ENCODE measurements at regions not wholly inside any gene's neighbourhood (a gene's known extent, or its start where the extent isn't known, plus 50 kb on each side); places are given as distances from the start of the nearest gene placed in this dataset.
"Not testable (repeated sequence)": the region's sequence is repeated elsewhere in the genome, so short reads cannot be mapped to it uniquely, and the experiment has no call there.

GRCh38 chr13:109989686-109990085 lies 203.3 kb upstream of the IRS2 start:
- no peak for DNase-seq (ENCODE audit: low spot score)
- TF ChIP-seq, protein P1, sequence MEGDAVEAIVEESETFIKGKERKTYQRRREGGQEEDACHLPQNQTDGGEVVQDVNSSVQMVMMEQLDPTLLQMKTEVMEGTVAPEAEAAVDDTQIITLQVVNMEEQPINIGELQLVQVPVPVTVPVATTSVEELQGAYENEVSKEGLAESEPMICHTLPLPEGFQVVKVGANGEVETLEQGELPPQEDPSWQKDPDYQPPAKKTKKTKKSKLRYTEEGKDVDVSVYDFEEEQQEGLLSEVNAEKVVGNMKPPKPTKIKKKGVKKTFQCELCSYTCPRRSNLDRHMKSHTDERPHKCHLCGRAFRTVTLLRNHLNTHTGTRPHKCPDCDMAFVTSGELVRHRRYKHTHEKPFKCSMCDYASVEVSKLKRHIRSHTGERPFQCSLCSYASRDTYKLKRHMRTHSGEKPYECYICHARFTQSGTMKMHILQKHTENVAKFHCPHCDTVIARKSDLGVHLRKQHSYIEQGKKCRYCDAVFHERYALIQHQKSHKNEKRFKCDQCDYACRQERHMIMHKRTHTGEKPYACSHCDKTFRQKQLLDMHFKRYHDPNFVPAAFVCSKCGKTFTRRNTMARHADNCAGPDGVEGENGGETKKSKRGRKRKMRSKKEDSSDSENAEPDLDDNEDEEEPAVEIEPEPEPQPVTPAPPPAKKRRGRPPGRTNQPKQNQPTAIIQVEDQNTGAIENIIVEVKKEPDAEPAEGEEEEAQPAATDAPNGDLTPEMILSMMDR (IDR thresholded peaks at IDR 0.05; ENCODE audit: extremely low read depth, missing control alignments), result no peak

GRCh38 chr13:109989155-109989554 lies 202.8 kb upstream of the IRS2 start:
- DNase-seq (ENCODE audit: low spot score), result no peak
- TF ChIP-seq, protein P1 (IDR thresholded peaks at IDR 0.05; ENCODE audit: extremely low read depth, missing control alignments), result no peak

DNA sequence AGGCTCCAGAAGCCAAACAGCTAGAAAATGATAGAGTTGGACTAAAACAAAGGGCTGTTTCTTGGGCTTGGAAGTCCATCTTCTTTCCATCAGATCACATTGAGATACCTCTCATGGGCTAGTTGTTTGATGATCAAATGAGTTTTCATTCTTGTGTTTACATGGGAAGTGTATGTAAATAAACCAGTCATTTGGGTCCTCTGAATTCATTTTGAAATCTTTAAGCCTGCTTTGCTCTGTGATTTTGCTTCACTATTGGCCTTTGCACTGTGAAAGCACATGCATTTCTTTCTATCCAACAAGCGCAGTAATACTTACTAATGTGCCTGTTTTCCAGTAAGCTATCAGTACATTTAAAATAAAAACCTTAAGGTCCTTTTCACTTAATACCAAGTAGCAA lies 200.5 kb upstream of the IRS2 start:
- TF ChIP-seq, protein P1 (IDR thresholded peaks at IDR 0.05; ENCODE audit: extremely low read depth, missing control alignments), result no peak
- DNase-seq (ENCODE audit: low spot score), result no peak

- no peak for DNase-seq (ENCODE audit: low spot score)
- TF ChIP-seq, protein P1 (IDR thresholded peaks at IDR 0.05; ENCODE audit: extremely low read depth, missing control alignments), result no peak
Observed at GRCh38 chr13:109985871-109986450, 199.6 kb upstream of the IRS2 start.

- no peak for DNase-seq (ENCODE audit: low spot score)
- TF ChIP-seq, protein P1 (IDR thresholded peaks at IDR 0.05; ENCODE audit: extremely low read depth, missing control alignments), result no peak
Observed at GRCh38 chr13:109983447-109983846, 197.1 kb upstream of the IRS2 start.

DNA sequence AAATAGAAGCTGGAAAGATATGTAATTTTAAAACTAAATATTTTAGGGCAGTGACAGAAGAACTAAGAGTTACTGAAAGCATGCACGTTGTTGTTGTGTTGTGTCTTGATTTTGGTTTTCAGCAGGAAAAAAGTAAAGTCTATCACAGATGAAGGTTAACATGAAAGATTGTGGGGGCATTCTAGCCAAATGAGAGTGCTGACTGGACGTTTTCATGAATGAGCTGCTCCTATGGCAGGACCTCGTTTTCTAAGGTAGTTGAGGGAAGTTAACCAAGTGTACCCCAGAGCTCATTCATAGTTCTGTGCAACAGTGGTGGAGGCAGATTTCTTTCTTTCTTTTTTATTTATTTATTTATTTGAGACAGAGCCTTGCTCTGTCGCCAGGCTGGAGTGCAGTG lies 194.6 kb upstream of the IRS2 start:
- DNase-seq (ENCODE audit: low spot score), result no peak
- TF ChIP-seq, protein P1 (IDR thresholded peaks at IDR 0.05; ENCODE audit: extremely low read depth, missing control alignments), result no peak

GRCh38 chr13:109979676-109980075 lies 193.3 kb upstream of the IRS2 start:
- DNase-seq (ENCODE audit: low spot score), result not testable (repeated sequence)

GRCh38 chr13:109979228-109979627 lies 192.8 kb upstream of the IRS2 start:
- DNase-seq (ENCODE audit: low spot score), result no peak
- TF ChIP-seq, protein P1 (IDR thresholded peaks at IDR 0.05; ENCODE audit: extremely low read depth, missing control alignments), result no peak
